Kidney glomerular epithelial cell (primary cell): ENCODE measurements at regions not wholly inside any gene's neighbourhood (a gene's known extent, or its start where the extent isn't known, plus 50 kb on each side); places are given as distances from the start of the nearest gene placed in this dataset.

Experiments used
- DNase-seq: peaks from one replicate; lab custom pipeline; 2025; lab: John Stamatoyannopoulos, UW

GRCh38 chr14:51512316-51512715 lies 139.4 kb upstream of the FRMD6 start:
- DNase-seq = no peak

GRCh38 chr14:51513281-51513680 lies 138.4 kb upstream of the FRMD6 start:
- DNase-seq = no peak

- DNase-seq = no peak
Observed at GRCh38 chr14:51513933-51514332, 137.8 kb upstream of the FRMD6 start.

- no peak for DNase-seq
Observed at GRCh38 chr14:51515611-51516010, 136.1 kb upstream of the FRMD6 start.

- no peak for DNase-seq
Observed at GRCh38 chr14:51516706-51517395, 134.9 kb upstream of the FRMD6 start.

- no peak for DNase-seq
Observed at GRCh38 chr14:51518280-51518679, 133.4 kb upstream of the FRMD6 start.

- no peak for DNase-seq
Observed at GRCh38 chr14:51518711-51519110, 133.0 kb upstream of the FRMD6 start.

- DNase-seq = no peak
Observed at GRCh38 chr14:51520087-51520486, 131.6 kb upstream of the FRMD6 start.

- DNase-seq = no peak
Observed at GRCh38 chr14:51521764-51522163, 129.9 kb upstream of the FRMD6 start.

GRCh38 chr14:51523243-51523642 lies 128.5 kb upstream of the FRMD6 start:
- no peak for DNase-seq

GRCh38 chr14:51525739-51526138 lies 126.0 kb upstream of the FRMD6 start:
- no peak for DNase-seq

- DNase-seq = peak; percentile 58
Observed at GRCh38 chr14:51527073-51527472, 124.6 kb upstream of the FRMD6 start.

- DNase-seq = no peak
Observed at GRCh38 chr14:51529736-51530135, 122.0 kb upstream of the FRMD6 start.

- no peak for DNase-seq
Observed at GRCh38 chr14:51533160-51533559, 118.5 kb upstream of the FRMD6 start.

- DNase-seq = no peak
Observed at GRCh38 chr14:51533872-51534553, 117.7 kb upstream of the FRMD6 start.

GRCh38 chr14:51534610-51535011 lies 117.1 kb upstream of the FRMD6 start:
- no peak for DNase-seq

- DNase-seq = no peak
Observed at GRCh38 chr14:51535443-51536044, 116.2 kb upstream of the FRMD6 start.

- no peak for DNase-seq
Observed at GRCh38 chr14:51538973-51539372, 112.7 kb upstream of the FRMD6 start.

- peak; percentile 99 for DNase-seq
Observed at GRCh38 chr14:51539571-51540037, 112.1 kb upstream of the FRMD6 start.

GRCh38 chr14:51540364-51540763 lies 111.3 kb upstream of the FRMD6 start:
- DNase-seq = no peak

- DNase-seq = no peak
Observed at GRCh38 chr14:51544471-51544870, 107.2 kb upstream of the FRMD6 start.

GRCh38 chr14:51544901-51545300 lies 106.8 kb upstream of the FRMD6 start:
- DNase-seq = no peak

- no peak for DNase-seq
Observed at GRCh38 chr14:51545396-51545795, 106.3 kb upstream of the FRMD6 start.
